ENCODE measurements at regions not wholly inside any gene's neighbourhood (a gene's known extent, or its start where the extent isn't known, plus 50 kb on each side); places are given as distances from the start of the nearest gene placed in this dataset.

- intact Hi-C loops (cut with DNase I): no loop called here
- Histone ChIP-seq H3K27ac (no peak overlapping the region), H3K27me3 (no peaks in the 10 kb centered on the region), H3K36me3 (no peaks in the 10 kb centered on the region), H3K4me1 (peaks cover 13% of the 10 kb centered on the region), H3K4me3 (no peak overlapping the region), H3K9me3 (no peaks in the 10 kb centered on the region)
- no peak for DNase-seq (ENCODE audit: extremely low spot score in 2 of 2)
- TF ChIP-seq POLR2AphosphoS5 (IDR thresholded peaks at IDR 0.05; ENCODE audit: insufficient read depth in 1 of 2, low read depth in 1 of 2): no peak
- no peak for TF ChIP-seq POLR2A (IDR thresholded peaks at IDR 0.05)
- no peak for TF ChIP-seq CTCF (IDR thresholded peaks at IDR 0.05)
Measured at GRCh38 chr21:28758042-28758882, 234.4 kb downstream of the LTN1 start.

GRCh38 chr21:28754862-28755261, 237.8 kb downstream of the LTN1 start:
- H3K4me3 ChIP-seq: no peak overlapping the region
- no peaks in the 10 kb centered on the region for H3K36me3 ChIP-seq
- no peak for TF ChIP-seq CTCF (IDR thresholded peaks at IDR 0.05)
- intact Hi-C loops (cut with DNase I): no loop called here
- peaks cover 13% of the 10 kb centered on the region for H3K4me1 ChIP-seq
- no peaks in the 10 kb centered on the region for H3K27me3 ChIP-seq
- H3K27ac ChIP-seq: peak overlapping the region; percentile 72
- H3K9me3 ChIP-seq: no peaks in the 10 kb centered on the region
- DNase-seq (ENCODE audit: extremely low spot score in 2 of 2): no peak

GRCh38 chr21:28754127-28754611, 238.5 kb downstream of the LTN1 start:
- no peaks in the 10 kb centered on the region for H3K27me3 ChIP-seq
- H3K9me3 ChIP-seq: no peaks in the 10 kb centered on the region
- H3K4me3 ChIP-seq: no peak overlapping the region
- peak overlapping the region; percentile 72 for H3K27ac ChIP-seq
- no peak for DNase-seq (ENCODE audit: extremely low spot score in 2 of 2)
- TF ChIP-seq POLR2AphosphoS5 (IDR thresholded peaks at IDR 0.05; ENCODE audit: insufficient read depth in 1 of 2, low read depth in 1 of 2) (no peak), POLR2A (IDR thresholded peaks at IDR 0.05) (no peak), CTCF (IDR thresholded peaks at IDR 0.05) (no peak)
- H3K4me1 ChIP-seq: peaks cover 13% of the 10 kb centered on the region
- intact Hi-C loops (cut with DNase I): no loop called here
- no peaks in the 10 kb centered on the region for H3K36me3 ChIP-seq

- no peaks in the 10 kb centered on the region for H3K27me3 ChIP-seq
- H3K4me1 ChIP-seq: peaks cover 13% of the 10 kb centered on the region
- intact Hi-C loops (cut with DNase I): no loop called here
- no peak overlapping the region for H3K27ac ChIP-seq
- H3K4me3 ChIP-seq: no peak overlapping the region
- no peak for DNase-seq (ENCODE audit: extremely low spot score in 2 of 2)
- H3K36me3 ChIP-seq: no peaks in the 10 kb centered on the region
- TF ChIP-seq CTCF (IDR thresholded peaks at IDR 0.05): no peak
- H3K9me3 ChIP-seq: no peaks in the 10 kb centered on the region
Measured at GRCh38 chr21:28752131-28752530, 240.5 kb downstream of the LTN1 start.

- Histone ChIP-seq H3K27me3 (no peaks in the 10 kb centered on the region), H3K27ac (no peak overlapping the region), H3K36me3 (no peaks in the 10 kb centered on the region), H3K9me3 (no peaks in the 10 kb centered on the region), H3K4me1 (peaks cover 13% of the 10 kb centered on the region), H3K4me3 (no peak overlapping the region)
- no peak for DNase-seq (ENCODE audit: extremely low spot score in 2 of 2)
- TF ChIP-seq CTCF (IDR thresholded peaks at IDR 0.05): no peak
- no peak for TF ChIP-seq POLR2AphosphoS5 (IDR thresholded peaks at IDR 0.05; ENCODE audit: insufficient read depth in 1 of 2, low read depth in 1 of 2)
- no peak for TF ChIP-seq POLR2A (IDR thresholded peaks at IDR 0.05)
- intact Hi-C loops (cut with DNase I): no loop called here
Measured at GRCh38 chr21:28751176-28751575, 241.5 kb downstream of the LTN1 start.

Measured in vagina (tissue), 2 donors.